Bronchial epithelial cell (primary cell): ENCODE measurements at regions not wholly inside any gene's neighbourhood (a gene's known extent, or its start where the extent isn't known, plus 50 kb on each side); places are given as distances from the start of the nearest gene placed in this dataset.

ENCODE experiments used
- DNase-seq: peaks from one replicate; pipeline ENCODE4 v3.0.0-alpha.2; 2010; ENCODE audit warnings: low read depth
- FAIRE-seq: peaks from 2 replicates; lab custom pipeline; 2011; peaks lifted over from hg19 to GRCh38; lab: Jason Lieb, UNC
- H3K27me3 ChIP-seq: 2 replicates; pipeline ENCODE4 v1.5.1; 2011; ENCODE audit warnings: low read length; ENCODE audit not compliant: control insufficient read depth, insufficient read depth
- H3K36me3 ChIP-seq: 2 replicates; pipeline ENCODE4 v1.5.1; 2011; ENCODE audit warnings: low read length; ENCODE audit not compliant: control insufficient read depth, insufficient read depth
- H3K4me3 ChIP-seq: 2 replicates; pipeline ENCODE4 v1.5.1; 2011; ENCODE audit warnings: mild to moderate bottlenecking, low read depth, low read length, control low read depth
- TF ChIP-seq, protein P1 (sequence below): IDR thresholded peaks from 2 replicates; pipeline ENCODE4 v1.5.1; 2011; ENCODE audit warnings: mild to moderate bottlenecking, moderate library complexity, low read length, control low read depth, inconsistent platforms; ENCODE audit not compliant: insufficient read depth, severe bottlenecking

DNA sequence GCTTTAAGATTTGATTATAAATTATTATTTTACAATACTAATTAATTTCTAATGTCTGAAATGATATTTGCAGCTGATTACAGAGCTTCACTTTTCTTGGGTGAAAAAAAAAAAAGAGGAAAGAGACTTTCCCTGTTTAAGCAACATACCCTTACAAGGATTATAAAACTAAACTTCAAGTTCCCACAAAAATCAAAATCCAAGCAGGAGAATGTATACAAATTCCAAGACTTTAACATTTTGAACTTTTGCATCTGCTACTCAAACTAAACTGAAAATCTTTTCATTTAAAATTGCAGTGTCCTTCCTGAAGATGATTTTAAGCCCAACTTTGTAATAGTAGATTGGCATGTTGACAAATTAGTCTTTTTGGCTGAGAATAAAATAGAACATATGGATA is 742.4 kb upstream of the INTU start:
- no peaks in the 10 kb centered on the region for H3K27me3 ChIP-seq
- no peaks in the 10 kb centered on the region for H3K36me3 ChIP-seq
- TF ChIP-seq, protein P1, sequence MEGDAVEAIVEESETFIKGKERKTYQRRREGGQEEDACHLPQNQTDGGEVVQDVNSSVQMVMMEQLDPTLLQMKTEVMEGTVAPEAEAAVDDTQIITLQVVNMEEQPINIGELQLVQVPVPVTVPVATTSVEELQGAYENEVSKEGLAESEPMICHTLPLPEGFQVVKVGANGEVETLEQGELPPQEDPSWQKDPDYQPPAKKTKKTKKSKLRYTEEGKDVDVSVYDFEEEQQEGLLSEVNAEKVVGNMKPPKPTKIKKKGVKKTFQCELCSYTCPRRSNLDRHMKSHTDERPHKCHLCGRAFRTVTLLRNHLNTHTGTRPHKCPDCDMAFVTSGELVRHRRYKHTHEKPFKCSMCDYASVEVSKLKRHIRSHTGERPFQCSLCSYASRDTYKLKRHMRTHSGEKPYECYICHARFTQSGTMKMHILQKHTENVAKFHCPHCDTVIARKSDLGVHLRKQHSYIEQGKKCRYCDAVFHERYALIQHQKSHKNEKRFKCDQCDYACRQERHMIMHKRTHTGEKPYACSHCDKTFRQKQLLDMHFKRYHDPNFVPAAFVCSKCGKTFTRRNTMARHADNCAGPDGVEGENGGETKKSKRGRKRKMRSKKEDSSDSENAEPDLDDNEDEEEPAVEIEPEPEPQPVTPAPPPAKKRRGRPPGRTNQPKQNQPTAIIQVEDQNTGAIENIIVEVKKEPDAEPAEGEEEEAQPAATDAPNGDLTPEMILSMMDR, result no peak
- no peak for DNase-seq
- no peak for FAIRE-seq
- no peak overlapping the region for H3K4me3 ChIP-seq

DNA sequence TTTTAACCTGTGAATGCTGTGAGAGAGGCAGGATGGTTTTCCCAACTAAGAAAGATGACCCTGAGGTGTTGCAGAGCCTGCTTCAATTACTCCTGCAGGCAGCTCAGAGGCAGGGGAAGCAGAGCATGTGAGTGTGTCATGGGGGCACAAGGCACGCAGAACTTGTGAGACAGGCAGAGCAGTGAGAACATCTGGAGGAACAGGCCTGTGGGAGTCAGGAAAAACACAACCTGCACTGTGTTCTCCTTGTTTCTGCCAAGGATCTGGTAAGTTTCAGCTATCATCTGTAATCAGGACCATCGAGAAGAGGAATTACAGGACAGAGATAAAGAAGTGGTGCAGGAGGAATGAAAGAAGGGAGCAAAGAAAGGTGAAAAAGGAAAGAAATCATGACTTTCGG is 741.8 kb upstream of the INTU start:
- FAIRE-seq (no peak), DNase-seq (no peak)
- TF ChIP-seq, protein P1, result no peak
- Histone ChIP-seq H3K36me3 (no peaks in the 10 kb centered on the region), H3K4me3 (no peak overlapping the region), H3K27me3 (no peaks in the 10 kb centered on the region)

DNA sequence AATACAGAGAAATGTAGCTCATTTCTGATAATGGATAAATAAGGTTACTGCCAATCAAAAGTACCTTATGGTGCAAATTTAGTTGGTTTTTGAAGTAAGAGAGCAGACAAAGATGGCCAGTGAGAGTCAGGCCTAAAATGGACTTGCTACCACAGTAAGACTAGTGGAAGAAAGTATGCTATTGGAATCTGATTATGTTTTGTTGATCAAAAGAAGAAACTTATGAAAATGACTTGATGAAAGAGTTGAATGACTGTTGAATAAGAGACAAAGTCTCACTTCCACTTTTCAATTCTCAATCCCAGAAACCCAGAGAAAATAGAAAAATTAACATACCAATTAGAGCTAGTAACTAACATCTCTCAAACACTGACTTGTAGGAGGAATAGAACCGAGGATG is 737.8 kb upstream of the INTU start:
- Histone ChIP-seq H3K4me3 (no peak overlapping the region), H3K36me3 (no peaks in the 10 kb centered on the region), H3K27me3 (no peaks in the 10 kb centered on the region)
- TF ChIP-seq, protein P1, result no peak
- FAIRE-seq (no peak), DNase-seq (no peak)

DNA sequence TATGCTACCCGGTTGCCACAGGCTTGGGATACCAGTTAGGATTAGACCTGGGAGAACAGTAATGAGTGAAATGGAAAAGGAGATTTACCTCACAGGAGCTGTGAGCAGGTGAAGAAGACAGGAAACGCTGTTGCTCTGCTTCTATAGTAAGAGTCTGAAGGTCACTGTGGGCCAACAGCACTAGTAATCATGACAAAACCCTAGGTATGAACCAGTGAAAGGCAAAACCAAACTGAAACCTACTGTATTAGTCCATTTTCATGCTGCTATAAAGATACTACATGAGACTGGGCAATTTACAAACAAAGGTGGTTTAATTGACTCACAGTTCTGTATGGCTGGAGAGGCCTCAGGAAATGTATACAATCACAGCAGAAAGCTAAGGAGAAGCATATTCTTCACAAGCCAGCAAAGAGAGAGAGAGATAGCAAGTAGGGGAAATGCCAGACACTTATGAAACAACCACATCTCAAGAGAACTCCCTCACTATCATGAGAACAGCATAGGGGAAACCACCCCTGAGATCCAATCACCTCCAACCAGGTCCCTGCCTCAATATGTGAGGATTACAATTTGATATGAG is 736.7 kb upstream of the INTU start:
- Histone ChIP-seq H3K4me3 (no peak overlapping the region), H3K36me3 (no peaks in the 10 kb centered on the region), H3K27me3 (no peaks in the 10 kb centered on the region)
- DNase-seq (no peak), FAIRE-seq (no peak)
- TF ChIP-seq, protein P1, result no peak

DNA sequence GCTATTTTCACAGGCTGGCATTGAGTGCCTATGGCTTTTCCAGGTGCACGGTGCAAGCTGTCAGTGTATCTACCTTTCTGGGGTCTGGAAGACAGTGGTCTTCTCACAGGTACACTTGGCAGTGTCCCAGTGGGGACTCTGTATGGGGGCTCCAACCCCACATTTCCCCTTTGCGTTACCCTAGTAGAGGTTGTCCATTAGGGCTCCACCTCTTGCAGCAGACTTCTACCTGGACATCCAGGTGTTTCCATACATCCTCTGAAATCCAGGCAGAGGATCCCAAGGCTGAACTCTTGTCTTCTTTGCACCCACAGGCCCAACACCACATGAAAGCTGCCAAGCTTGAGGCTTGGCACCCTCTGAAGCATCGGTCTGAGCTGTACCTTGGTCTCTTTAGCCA is 735.7 kb upstream of the INTU start:
- FAIRE-seq, result no peak
- DNase-seq, result no peak
- H3K36me3 ChIP-seq, result no peaks in the 10 kb centered on the region
- TF ChIP-seq, protein P1, result no peak
- no peak overlapping the region for H3K4me3 ChIP-seq
- no peaks in the 10 kb centered on the region for H3K27me3 ChIP-seq

DNA sequence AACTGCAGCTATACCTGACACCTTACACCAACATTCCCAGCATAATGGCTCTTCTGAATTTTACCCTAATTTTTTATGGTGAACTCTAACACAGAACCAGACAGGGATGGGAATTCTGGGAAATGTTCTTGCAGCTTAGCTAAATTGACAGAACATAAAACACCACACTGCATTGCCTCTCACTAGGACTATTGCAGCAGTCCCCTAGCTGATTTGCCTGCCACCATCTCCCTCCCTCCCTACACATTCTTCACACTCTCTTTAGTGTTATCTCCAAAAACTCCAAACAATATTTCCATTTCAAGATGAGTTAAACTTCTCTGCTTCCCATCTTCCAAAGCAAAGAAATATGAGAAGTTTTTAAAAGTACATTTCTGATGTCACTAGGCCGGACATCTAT is 733.9 kb upstream of the INTU start:
- Histone ChIP-seq H3K4me3 (no peak overlapping the region), H3K27me3 (no peaks in the 10 kb centered on the region), H3K36me3 (no peaks in the 10 kb centered on the region)
- DNase-seq (no peak), FAIRE-seq (no peak)
- TF ChIP-seq, protein P1, result no peak
